GM18520 (cell line): ENCODE measurements at regions not wholly inside any gene's neighbourhood (a gene's known extent, or its start where the extent isn't known, plus 50 kb on each side); places are given as distances from the start of the nearest gene placed in this dataset.
"Not testable (repeated sequence)": the region's sequence is repeated elsewhere in the genome, so short reads cannot be mapped to it uniquely, and the experiment has no call there.

Experiments used
- ATAC-seq: cut with Tn5 transposase; IDR thresholded peaks from one replicate; pipeline ENCODE4 v1.9.1; 2021; ENCODE audit not compliant: unreplicated experiment

DNA sequence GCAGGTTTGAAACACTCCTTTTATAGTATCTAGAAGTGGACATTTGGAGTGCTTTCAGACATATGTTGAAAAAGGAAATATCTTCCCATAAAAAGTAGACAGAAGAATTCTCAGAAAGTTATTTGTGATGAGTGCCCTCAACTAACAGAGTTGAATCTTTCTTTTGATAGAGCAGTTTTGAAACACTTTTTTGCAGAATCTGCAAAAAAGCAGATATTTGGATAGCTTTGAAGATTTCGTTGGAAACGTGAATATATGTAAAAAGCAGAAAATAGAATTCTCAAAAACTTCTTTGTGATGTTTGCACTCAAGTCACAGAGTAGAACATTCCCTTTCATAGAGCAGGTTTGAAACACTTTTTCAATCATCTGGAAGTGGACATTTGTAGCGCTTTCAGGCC, 676.4 kb upstream of the ZNF337 start:
- not testable (repeated sequence) for ATAC-seq

DNA sequence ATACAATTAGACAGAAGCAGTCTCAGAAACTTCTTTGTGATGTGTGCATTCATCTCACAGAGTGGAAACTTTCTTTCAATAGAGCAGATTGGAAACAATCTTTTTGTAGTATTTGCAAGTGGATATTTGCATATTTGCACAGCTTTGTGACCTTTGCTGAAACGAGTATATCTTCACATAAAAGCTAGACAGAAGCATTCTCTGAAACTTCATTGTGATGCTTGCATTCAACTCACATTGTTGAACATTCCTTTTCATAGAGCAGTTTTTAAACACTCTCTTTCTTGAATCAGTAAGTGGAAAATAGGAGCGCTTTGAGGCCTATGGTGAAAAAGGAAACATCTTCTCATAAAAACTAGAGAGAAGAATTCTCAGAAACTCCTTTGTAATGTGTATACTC, 657.9 kb upstream of the ZNF337 start:
- ATAC-seq = no peak

DNA sequence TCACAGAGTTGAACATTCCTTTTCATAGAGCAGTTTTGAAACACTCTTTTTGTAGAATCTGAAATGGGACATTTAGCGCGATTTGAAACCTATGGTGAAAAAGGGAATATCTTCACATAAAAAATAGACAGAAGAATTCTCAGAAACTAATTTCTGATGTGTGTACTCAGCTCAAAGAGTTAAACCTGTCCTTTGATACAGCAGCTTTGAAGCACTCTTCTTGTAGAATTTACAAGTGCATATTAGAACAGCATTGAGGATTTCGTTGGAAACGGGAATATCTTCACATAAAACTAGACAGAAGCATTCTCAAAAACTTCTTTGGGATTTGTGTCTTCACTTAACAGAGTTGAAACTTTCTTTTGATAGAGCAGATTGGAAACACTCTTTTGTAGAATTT, 650.7 kb upstream of the ZNF337 start:
- ATAC-seq = no peak

- ATAC-seq = not testable (repeated sequence)
Measured at GRCh38 chr20:26340460-26341065, 643.9 kb upstream of the ZNF337 start.

- ATAC-seq = no peak
Measured at GRCh38 chr20:26324177-26324576, 627.5 kb upstream of the ZNF337 start.

GRCh38 chr20:26315054-26315453, 618.4 kb upstream of the ZNF337 start:
- ATAC-seq = no peak

GRCh38 chr20:26309720-26310119, 613.1 kb upstream of the ZNF337 start:
- ATAC-seq = not testable (repeated sequence)

DNA sequence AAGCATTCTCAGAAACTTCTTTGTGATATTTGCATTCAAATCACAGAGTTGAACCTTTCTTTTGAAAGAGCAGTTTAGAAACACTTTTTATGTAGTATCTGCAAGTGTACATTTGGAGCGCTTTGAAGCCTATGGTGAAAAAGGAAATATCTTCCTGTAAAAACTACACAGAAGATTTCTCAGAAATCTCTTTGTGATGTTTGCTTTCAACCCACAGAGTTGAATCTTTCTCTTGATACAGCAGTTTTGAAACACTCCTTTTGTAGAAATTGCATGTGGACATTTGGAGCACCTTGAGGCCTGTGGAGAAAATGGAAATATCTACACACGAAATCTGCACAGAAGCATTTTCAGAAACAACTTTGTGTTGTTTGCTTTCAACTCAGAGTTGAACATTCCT, 612.3 kb upstream of the ZNF337 start:
- ATAC-seq = no peak

DNA sequence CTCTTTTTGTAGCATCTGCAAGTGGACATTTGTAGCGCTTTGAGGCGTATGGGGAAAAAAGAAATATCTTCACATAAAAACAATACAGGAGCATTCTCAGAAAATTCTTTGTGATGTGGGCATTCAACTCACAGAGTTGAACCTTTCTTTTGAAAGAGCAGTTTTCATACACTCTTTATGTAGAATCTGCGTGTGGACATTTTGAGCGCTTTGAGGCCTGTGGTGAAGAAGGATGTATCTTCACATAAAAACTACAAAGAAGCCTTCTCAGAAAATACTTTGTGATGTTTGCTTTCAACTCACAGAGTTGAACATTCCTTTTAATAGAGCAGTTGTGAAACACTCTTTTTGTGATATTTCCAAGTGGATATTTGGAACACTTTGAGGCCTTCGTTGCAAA, 598.4 kb upstream of the ZNF337 start:
- ATAC-seq = no peak

- not testable (repeated sequence) for ATAC-seq
Measured at GRCh38 chr20:26288379-26289061, 591.9 kb upstream of the ZNF337 start.

DNA sequence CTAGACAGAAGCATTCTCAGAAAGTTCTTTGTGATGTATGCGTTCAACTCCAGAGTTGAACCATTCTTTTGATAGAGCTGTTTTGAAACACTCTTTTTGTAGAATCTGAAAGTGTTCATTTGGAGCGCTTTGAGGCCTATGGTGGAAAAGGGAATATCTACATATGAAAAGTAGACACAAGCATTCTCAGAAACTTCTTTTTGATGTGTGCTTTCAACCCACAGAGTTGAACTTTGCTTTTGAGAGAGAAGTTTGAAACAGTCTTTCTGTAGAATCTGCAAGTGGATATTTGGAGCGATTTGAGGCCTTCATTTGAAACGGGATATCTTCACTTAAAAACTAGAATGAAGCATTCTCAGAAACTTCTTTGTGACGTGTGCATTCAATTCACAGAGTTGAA, 582.6 kb upstream of the ZNF337 start:
- ATAC-seq = no peak

- ATAC-seq = no peak
Measured at GRCh38 chr20:26277339-26277738, 580.7 kb upstream of the ZNF337 start.

DNA sequence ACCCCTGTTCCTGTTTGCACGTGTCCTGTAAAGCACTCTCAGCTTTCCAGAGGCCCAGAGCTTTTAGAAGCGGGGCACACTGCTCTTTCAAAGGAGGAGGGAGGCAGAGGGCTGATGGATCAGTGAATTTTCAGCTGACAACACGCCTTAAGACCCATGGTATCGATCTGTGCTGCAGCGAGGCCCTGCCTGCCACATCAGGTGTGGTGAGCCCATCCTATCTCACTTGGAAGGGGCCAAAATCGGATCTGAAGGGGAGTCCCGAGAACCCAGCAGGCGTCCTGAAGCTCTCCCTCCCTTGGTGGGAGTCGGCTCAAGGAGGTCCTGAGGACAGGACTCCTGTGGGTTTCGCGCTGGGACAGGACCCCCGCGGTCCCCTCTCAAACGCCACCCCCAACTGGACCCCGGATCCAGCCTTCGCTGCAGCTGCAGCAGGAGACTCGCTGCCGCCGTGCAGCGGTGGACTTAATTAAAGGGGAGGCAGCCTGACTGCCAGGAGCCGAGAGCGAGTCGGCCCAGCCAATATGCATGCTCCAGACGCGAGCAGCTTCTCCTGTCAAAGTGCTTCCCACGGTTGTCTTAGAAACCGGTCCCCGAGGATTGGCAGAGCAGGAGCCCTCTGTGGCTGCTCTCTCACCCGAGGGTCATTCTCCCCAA, 580.0 kb upstream of the ZNF337 start:
- ATAC-seq = no peak

DNA sequence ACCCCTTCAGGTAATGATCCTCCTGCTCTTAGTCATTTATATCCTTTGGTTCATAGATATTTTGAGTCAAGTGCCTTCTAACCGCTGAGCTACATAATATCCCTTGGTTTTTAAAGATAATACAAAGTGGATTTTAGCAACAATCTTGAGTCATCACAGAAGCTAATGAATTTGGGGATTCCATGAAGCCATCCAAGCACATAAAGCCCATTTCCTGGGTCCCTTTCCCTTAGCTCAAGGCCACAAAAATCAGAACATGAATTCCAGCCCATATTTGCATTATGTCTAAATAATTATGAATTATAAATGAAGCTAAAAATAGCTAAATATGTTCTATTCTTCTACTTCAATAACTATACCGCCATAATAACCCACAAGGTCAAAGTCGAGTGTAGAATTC, 572.1 kb upstream of the ZNF337 start:
- ATAC-seq = not testable (repeated sequence)

DNA sequence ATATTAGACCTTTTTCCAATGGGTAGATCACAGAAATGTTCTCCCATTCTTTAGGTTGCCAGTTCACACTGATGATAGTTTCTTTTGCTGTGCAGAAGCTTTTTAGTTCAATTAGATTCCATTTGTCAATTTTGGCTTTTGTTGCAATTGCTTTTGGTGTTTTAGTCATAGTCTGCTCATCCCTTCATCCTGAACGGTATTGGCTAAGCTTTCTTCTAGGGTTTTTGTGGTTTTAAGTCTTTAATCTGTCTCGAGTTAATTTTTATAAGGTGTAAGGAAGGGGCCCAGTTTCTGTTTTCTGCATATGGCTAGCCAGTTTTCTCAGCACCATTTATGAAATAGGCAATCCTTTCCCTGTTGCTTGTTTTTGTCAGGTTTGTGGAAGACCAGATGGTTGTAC, 564.3 kb upstream of the ZNF337 start:
- not testable (repeated sequence) for ATAC-seq

DNA sequence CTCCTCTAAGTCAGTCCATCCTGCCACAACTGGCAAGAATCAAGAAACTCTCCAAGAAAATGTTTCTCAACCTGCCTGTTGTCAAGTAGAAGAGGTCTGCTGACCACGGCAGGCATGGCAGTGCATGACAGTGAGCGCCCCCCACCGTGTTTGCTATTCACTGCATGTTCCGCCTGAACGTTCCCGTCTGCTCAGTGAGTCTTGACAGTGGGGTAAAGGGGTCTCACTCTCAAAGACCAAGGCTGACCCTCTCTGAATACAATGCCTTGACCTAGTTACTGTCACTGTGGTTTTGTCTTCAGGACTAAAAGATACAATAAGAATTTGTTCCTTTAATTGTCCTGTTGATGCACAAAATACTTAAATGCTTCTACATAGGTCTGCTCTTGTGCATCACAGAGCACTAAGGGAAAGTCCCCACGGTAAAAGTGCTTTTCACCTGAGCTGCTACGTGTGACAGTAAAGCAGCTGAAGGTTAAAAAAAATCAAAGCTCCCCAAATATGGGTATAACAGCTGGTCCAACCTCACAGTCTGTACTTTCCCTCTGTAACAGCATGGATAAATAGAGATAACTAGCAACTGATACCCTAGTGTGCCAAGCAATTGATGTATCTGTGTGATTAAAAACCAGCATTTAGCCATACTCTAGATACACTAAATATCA, 555.8 kb upstream of the ZNF337 start:
- not testable (repeated sequence) for ATAC-seq

DNA sequence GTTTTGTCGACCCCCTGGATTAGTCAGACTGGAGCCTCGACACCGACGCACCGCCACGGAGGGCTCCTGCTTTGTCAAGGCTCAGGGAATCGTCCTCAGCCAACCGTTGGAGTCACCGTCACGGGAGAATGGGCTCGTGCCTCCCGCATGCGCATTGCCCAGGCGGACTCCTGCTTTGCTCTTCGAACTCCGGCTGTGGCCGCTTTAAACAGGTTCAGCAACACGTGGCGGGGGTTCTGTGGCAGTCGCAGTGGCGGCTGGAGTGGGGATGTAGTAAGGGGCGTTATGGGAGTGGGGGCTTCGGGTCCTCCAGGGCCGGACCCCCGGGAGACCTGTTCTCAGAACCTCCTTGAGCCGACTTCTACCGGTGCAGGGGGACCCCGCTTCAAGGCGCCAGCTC, 554.7 kb upstream of the ZNF337 start:
- not testable (repeated sequence) for ATAC-seq

GRCh38 chr20:26250249-26251114, 553.8 kb upstream of the ZNF337 start:
- not testable (repeated sequence) for ATAC-seq

GRCh38 chr20:26243731-26244130, 547.1 kb upstream of the ZNF337 start:
- no peak for ATAC-seq

DNA sequence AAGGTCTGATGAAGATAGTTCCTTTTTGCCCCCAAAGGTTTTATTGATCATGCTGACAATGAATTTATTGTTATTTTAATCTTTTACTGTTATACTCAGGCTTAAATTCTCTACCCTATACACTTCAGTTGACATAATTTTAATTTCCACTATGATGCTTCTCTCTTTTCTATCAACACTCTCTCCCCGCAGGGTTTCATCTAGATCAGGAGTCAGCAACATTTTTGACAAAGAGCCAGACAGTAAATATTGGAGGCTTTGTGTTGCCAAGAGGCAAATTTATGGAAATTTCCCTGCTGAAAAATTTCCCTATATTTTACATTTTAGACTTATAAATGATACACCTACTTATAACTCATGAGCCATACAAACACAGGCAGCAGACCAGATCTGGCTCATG, 524.0 kb upstream of the ZNF337 start:
- ATAC-seq = not testable (repeated sequence)

DNA sequence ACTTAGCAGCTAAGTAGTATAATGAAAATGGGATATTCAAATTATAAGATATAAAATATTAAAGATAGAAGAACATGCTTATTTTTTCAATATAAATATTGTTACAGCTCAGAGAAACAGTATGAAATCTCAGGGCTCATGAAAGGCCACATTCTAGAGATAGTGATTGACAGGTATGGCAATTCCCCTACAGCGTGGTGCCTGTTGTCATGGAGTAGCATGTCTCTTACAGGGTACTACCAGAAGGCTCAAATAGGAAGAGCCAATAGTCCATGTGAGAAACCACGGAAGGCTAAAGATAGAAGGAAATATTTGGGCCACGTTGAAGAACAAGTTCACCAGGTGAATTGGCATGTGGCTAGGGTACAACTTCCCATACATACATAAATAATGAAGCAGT, 522.9 kb upstream of the ZNF337 start:
- ATAC-seq = not testable (repeated sequence)
